GM12801 (cell line): ENCODE measurements at regions not wholly inside any gene's neighbourhood (a gene's known extent, or its start where the extent isn't known, plus 50 kb on each side); places are given as distances from the start of the nearest gene placed in this dataset.

Source experiments
- TF ChIP-seq, protein P1 (sequence below): IDR thresholded peaks from one replicate; pipeline ENCODE4 v1.5.1; 2011; ENCODE audit warnings: control low read depth; ENCODE audit not compliant: insufficient read length; ENCODE audit errors: extremely low read depth

DNA sequence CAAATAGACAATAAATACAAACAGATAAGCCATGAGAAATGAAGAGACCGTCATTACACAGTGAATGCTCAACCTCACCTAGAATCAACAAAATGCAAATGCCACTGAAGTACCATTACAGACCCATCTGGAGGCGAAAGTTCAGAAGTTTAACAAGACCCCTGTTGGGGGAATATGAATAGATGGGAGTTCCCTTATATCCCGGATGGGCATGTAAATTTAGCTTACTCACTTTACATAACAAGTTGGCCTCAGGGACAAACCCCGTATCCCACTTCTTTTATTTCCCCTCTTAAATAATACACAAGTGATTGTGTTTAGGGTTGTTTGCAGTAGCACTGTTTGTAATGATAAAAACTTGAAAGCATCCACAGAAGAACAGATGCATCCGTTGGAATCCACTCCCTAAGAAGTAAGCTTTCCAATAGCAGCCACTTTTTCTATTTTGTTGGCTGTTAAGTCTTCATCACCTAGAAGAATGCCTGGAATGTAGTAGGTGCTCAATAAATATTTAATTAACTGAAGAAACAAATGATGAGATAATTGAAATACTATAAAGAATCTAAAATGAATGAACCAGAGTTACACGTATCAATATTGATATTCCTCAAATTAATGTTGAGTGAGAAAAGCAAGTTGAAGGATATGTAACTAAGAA, 1076.3 kb upstream of the TENM3 start:
- TF ChIP-seq, protein P1, sequence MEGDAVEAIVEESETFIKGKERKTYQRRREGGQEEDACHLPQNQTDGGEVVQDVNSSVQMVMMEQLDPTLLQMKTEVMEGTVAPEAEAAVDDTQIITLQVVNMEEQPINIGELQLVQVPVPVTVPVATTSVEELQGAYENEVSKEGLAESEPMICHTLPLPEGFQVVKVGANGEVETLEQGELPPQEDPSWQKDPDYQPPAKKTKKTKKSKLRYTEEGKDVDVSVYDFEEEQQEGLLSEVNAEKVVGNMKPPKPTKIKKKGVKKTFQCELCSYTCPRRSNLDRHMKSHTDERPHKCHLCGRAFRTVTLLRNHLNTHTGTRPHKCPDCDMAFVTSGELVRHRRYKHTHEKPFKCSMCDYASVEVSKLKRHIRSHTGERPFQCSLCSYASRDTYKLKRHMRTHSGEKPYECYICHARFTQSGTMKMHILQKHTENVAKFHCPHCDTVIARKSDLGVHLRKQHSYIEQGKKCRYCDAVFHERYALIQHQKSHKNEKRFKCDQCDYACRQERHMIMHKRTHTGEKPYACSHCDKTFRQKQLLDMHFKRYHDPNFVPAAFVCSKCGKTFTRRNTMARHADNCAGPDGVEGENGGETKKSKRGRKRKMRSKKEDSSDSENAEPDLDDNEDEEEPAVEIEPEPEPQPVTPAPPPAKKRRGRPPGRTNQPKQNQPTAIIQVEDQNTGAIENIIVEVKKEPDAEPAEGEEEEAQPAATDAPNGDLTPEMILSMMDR, result no peak

DNA sequence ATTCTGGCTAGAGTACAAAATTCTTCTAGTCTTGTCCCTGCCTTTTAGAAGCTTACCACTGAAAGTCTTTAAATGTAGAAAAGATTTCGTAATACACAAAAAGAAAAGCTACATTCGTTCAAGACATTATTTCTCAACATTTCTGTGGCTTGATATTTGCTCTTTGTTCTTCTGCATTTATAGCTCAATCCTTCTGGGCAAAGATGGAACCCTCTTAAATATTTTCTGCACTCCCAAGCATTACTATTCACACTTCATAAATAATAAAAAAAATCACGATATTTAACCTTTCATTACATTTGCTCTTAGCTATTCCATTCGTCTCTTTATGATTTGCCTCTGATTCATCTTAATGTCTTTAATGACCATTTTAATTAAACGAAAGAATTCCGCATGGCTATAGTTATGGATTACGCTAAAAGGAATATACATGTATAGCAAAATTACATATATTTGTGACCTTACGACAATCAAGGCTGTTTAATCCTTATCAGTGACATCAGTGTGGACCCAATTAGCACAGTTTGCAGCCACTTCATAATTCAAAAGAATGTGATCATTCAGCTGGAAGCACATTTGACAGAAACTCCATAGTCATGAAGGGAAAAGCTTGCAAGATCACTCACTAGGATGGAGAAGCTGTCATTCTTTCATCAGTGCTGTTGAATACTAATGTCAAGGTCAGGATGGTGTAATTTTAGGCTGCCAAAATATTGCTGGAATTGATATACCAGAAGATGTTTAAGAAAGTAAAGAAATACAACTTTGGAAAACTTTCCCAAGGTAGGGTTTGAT, 1075.0 kb upstream of the TENM3 start:
- TF ChIP-seq, protein P1, result no peak

DNA sequence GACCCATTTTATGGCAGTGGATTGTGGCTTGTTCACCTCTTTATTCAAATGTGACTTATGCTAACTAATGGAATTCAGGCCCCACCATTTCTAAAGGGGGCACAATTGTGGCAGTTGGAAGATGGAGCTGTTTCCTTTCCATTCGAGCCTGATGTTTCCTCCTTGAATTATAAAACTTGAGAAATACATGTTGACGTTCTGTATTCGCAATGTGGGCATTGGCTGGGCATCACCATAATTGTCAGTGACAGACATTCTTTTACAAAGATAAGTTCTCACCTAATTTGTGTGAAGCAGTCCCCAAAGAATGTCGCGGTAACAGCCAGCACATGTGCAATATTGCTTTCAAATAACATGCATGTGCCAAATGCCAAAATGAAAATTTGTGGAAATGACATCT, 1070.2 kb upstream of the TENM3 start:
- TF ChIP-seq, protein P1, result no peak

DNA sequence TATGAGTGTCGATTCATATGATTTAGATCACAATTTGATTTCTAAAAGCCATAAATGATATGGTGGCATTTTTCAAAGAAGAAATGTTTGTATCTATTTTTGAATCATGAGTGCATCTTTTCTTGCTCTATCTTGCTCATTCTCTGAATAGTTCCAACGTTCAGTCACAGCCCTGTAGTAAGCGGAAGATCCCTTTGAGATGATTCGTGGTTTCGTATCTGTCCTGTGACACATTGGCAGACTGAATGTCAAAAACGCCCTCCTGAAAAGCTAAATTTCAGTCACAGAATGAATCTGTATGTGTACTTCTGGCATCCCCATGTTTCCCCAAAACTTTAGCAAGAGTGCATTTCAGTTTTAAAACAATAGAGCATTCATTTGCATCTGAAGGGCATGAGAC, 1066.9 kb upstream of the TENM3 start:
- TF ChIP-seq, protein P1, result no peak

DNA sequence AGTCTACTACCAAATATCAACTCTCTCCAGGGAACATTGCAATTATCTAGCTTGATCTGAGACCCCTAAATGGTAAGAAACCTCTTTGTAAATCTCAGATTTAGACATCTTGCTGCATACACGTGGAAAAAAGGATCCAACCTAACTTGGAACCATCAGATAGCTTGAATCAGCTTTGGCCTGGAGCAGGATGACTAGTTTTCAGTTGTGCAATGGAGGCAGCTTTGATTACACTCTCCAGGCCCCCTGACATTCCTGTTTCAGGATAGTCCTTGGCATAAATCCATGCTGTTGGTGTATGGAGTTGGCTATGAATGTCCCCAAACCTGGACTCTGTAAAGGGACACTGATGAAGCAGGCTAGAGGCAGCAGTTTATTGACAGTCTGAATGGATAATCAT, 1061.9 kb upstream of the TENM3 start:
- TF ChIP-seq, protein P1, result no peak

DNA sequence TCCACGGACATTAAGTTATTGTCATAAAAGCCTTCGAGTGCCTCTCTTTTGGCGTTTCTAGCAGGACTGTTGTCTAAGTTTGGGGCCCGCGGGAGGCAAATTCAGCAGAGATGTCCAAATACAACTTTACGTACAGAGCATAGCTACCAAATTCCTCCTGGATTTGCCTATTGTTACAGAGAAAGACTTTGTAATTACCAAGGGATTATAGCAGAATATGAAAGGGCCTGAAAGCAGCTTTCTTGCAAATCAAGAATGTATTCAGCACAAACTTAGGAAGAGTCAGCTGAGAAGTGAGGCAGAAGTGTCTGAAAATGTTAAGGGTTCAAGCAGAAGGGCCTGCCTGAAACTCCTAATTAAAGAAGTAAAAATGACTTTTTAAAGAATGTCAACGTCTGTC, 1053.5 kb upstream of the TENM3 start:
- TF ChIP-seq, protein P1, result no peak

DNA sequence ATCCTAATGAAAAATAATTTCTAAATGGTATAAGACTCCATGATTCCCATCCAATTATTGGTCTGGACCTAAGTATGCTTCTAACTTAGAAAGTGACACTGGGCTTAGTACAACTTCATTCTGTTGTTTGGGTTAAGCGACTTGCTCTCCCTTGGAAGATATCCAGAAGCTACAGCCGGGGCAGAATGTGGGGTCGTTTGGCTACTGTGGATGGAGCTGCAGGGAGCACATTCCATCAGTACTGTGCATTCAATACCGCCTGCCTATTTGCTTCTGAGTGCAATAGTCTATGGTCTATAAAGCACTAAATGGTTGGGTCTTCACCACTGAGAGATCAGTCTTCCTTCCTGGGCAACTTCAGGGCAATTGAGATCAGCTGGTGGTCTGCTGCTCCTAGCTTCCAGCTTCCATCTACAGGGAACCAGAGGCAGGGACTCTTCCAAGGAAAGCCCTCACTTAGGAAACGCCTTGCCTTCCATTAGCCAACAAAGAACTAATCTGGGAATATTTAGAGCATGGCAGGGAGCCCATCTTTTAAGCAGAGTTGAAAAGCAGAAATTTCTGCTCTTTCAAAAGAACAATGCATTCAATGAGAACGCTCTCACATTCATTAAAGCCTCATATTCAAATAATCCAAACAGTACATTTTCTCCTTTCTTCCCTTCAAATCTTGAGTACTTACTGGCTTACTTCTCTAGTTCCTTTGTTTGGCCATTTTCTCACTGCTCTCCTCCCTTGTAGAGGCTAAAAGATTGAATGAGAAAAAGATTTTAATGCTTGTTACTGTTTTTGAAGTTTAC, 1049.9 kb upstream of the TENM3 start:
- TF ChIP-seq, protein P1, result no peak
